ENCODE measurements at regions not wholly inside any gene's neighbourhood (a gene's known extent, or its start where the extent isn't known, plus 50 kb on each side); places are given as distances from the start of the nearest gene placed in this dataset.

GRCh38 chr20:7327810-7328209 is 560.3 kb downstream of the BMP2 start:
- no peak for DNase-seq (ENCODE audit: low read depth in 1 of 2, low spot score in 1 of 2)

GRCh38 chr20:7330850-7331249 is 563.4 kb downstream of the BMP2 start:
- DNase-seq (ENCODE audit: low read depth in 1 of 2, low spot score in 1 of 2): no peak

- DNase-seq (ENCODE audit: low read depth in 1 of 2, low spot score in 1 of 2): no peak
Measured at GRCh38 chr20:7332169-7332568, 564.7 kb downstream of the BMP2 start.

GRCh38 chr20:7333841-7334240 is 566.4 kb downstream of the BMP2 start:
- no peak for DNase-seq (ENCODE audit: low read depth in 1 of 2, low spot score in 1 of 2)

- DNase-seq (ENCODE audit: low read depth in 1 of 2, low spot score in 1 of 2): no peak
Measured at GRCh38 chr20:7346026-7346425, 578.5 kb downstream of the BMP2 start.

- DNase-seq (ENCODE audit: low read depth in 1 of 2, low spot score in 1 of 2): no peak
Measured at GRCh38 chr20:7346562-7346961, 579.1 kb downstream of the BMP2 start.

- DNase-seq (ENCODE audit: low read depth in 1 of 2, low spot score in 1 of 2): no peak
Measured at GRCh38 chr20:7347409-7347808, 579.9 kb downstream of the BMP2 start.

- DNase-seq (ENCODE audit: low read depth in 1 of 2, low spot score in 1 of 2): no peak
Measured at GRCh38 chr20:7348253-7348652, 580.8 kb downstream of the BMP2 start.

GRCh38 chr20:7352165-7352564 is 584.7 kb downstream of the BMP2 start:
- DNase-seq (ENCODE audit: low read depth in 1 of 2, low spot score in 1 of 2): no peak

- no peak for DNase-seq (ENCODE audit: low read depth in 1 of 2, low spot score in 1 of 2)
Measured at GRCh38 chr20:7355051-7355450, 585.2 kb downstream of the HAO1 start.

- no peak for DNase-seq (ENCODE audit: low read depth in 1 of 2, low spot score in 1 of 2)
Measured at GRCh38 chr20:7358670-7359069, 581.6 kb downstream of the HAO1 start.

GRCh38 chr20:7359739-7360138 is 580.5 kb downstream of the HAO1 start:
- DNase-seq (ENCODE audit: low read depth in 1 of 2, low spot score in 1 of 2): no peak

- DNase-seq (ENCODE audit: low read depth in 1 of 2, low spot score in 1 of 2): no peak
Measured at GRCh38 chr20:7361321-7361720, 578.9 kb downstream of the HAO1 start.

- no peak for DNase-seq (ENCODE audit: low read depth in 1 of 2, low spot score in 1 of 2)
Measured at GRCh38 chr20:7361931-7362330, 578.3 kb downstream of the HAO1 start.

GRCh38 chr20:7362601-7363000 is 577.7 kb downstream of the HAO1 start:
- DNase-seq (ENCODE audit: low read depth in 1 of 2, low spot score in 1 of 2): no peak

GRCh38 chr20:7366189-7366588 is 574.1 kb downstream of the HAO1 start:
- no peak for DNase-seq (ENCODE audit: low read depth in 1 of 2, low spot score in 1 of 2)

GRCh38 chr20:7371518-7372163 is 568.6 kb downstream of the HAO1 start:
- DNase-seq (ENCODE audit: low read depth in 1 of 2, low spot score in 1 of 2): no peak

- no peak for DNase-seq (ENCODE audit: low read depth in 1 of 2, low spot score in 1 of 2)
Measured at GRCh38 chr20:7375905-7376304, 564.4 kb downstream of the HAO1 start.

GRCh38 chr20:7378864-7379605 is 561.2 kb downstream of the HAO1 start:
- DNase-seq (ENCODE audit: low read depth in 1 of 2, low spot score in 1 of 2): no peak

- no peak for DNase-seq (ENCODE audit: low read depth in 1 of 2, low spot score in 1 of 2)
Measured at GRCh38 chr20:7379621-7380220, 560.5 kb downstream of the HAO1 start.

GRCh38 chr20:7383216-7383615 is 557.0 kb downstream of the HAO1 start:
- DNase-seq (ENCODE audit: low read depth in 1 of 2, low spot score in 1 of 2): no peak

- DNase-seq (ENCODE audit: low read depth in 1 of 2, low spot score in 1 of 2): no peak
Measured at GRCh38 chr20:7387638-7388193, 552.5 kb downstream of the HAO1 start.
